IPS-11a (cell line): ENCODE measurements at regions not wholly inside any gene's neighbourhood (a gene's known extent, or its start where the extent isn't known, plus 50 kb on each side); places are given as distances from the start of the nearest gene placed in this dataset.
"Not testable (repeated sequence)": the region's sequence is repeated elsewhere in the genome, so short reads cannot be mapped to it uniquely, and the experiment has no call there.

Source experiments
- H3K4me3 ChIP-seq: one replicate; pipeline ENCODE4 v1.5.1; 2013; ENCODE audit warnings: low read depth, low read length, control low read depth

- H3K4me3 ChIP-seq = not testable (repeated sequence)
These were observed 420.6 kb upstream of the KAZN start for GRCh38 chr1:14177866-14178265.

- no peak overlapping the region for H3K4me3 ChIP-seq
These were observed 417.7 kb upstream of the KAZN start for GRCh38 chr1:14180738-14181137.

GRCh38 chr1:14181191-14181795 lies 417.2 kb upstream of the KAZN start:
- H3K4me3 ChIP-seq = no peak overlapping the region

GRCh38 chr1:14182856-14183255 lies 415.6 kb upstream of the KAZN start:
- H3K4me3 ChIP-seq = no peak overlapping the region

GRCh38 chr1:14183329-14183728 lies 415.2 kb upstream of the KAZN start:
- H3K4me3 ChIP-seq = no peak overlapping the region

GRCh38 chr1:14184454-14184853 lies 414.0 kb upstream of the KAZN start:
- no peak overlapping the region for H3K4me3 ChIP-seq

- H3K4me3 ChIP-seq = no peak overlapping the region
These were observed 409.1 kb upstream of the KAZN start for GRCh38 chr1:14189381-14189780.

- H3K4me3 ChIP-seq = no peak overlapping the region
These were observed 408.0 kb upstream of the KAZN start for GRCh38 chr1:14190508-14190907.

GRCh38 chr1:14194511-14194910 lies 404.0 kb upstream of the KAZN start:
- H3K4me3 ChIP-seq = no peak overlapping the region

GRCh38 chr1:14205066-14205465 lies 393.4 kb upstream of the KAZN start:
- no peak overlapping the region for H3K4me3 ChIP-seq

- H3K4me3 ChIP-seq = no peak overlapping the region
These were observed 383.3 kb upstream of the KAZN start for GRCh38 chr1:14215151-14215550.

- H3K4me3 ChIP-seq = no peak overlapping the region
These were observed 381.1 kb upstream of the KAZN start for GRCh38 chr1:14217384-14217783.

GRCh38 chr1:14220324-14220723 lies 378.2 kb upstream of the KAZN start:
- no peak overlapping the region for H3K4me3 ChIP-seq

- no peak overlapping the region for H3K4me3 ChIP-seq
These were observed 377.7 kb upstream of the KAZN start for GRCh38 chr1:14220811-14221210.

GRCh38 chr1:14222086-14222485 lies 376.4 kb upstream of the KAZN start:
- H3K4me3 ChIP-seq = no peak overlapping the region

- H3K4me3 ChIP-seq = no peak overlapping the region
These were observed 369.8 kb upstream of the KAZN start for GRCh38 chr1:14228677-14229076.

- no peak overlapping the region for H3K4me3 ChIP-seq
These were observed 365.0 kb upstream of the KAZN start for GRCh38 chr1:14233510-14233909.

- H3K4me3 ChIP-seq = no peak overlapping the region
These were observed 362.4 kb upstream of the KAZN start for GRCh38 chr1:14236097-14236496.

- H3K4me3 ChIP-seq = no peak overlapping the region
These were observed 359.8 kb upstream of the KAZN start for GRCh38 chr1:14238472-14239307.

GRCh38 chr1:14240265-14240664 lies 358.2 kb upstream of the KAZN start:
- H3K4me3 ChIP-seq = no peak overlapping the region

- H3K4me3 ChIP-seq = no peak overlapping the region
These were observed 356.4 kb upstream of the KAZN start for GRCh38 chr1:14242123-14242522.

- H3K4me3 ChIP-seq = no peak overlapping the region
These were observed 355.6 kb upstream of the KAZN start for GRCh38 chr1:14242870-14243269.

GRCh38 chr1:14245954-14246353 lies 352.5 kb upstream of the KAZN start:
- no peak overlapping the region for H3K4me3 ChIP-seq
